ENCODE measurements at regions not wholly inside any gene's neighbourhood (a gene's known extent, or its start where the extent isn't known, plus 50 kb on each side); places are given as distances from the start of the nearest gene placed in this dataset.

GRCh38 chr4:43380093-43380492, 487.6 kb downstream of the GRXCR1 start:
- Histone ChIP-seq H3K79me2 (ENCODE audit: control insufficient read depth, insufficient read depth, low read length) (no peaks in the 10 kb centered on the region), H2AFZ (ENCODE audit: control insufficient read depth, low read depth, low read length) (no peak overlapping the region), H3K9me3 (replicated peaks; ENCODE audit: control insufficient read depth, insufficient read depth, low read length) (no peaks in the 10 kb centered on the region), H4K20me1 (ENCODE audit: control insufficient read depth, insufficient read depth) (no peaks in the 10 kb centered on the region), H3K4me3 (no peak overlapping the region), H3K27me3 (replicated peaks in 1 of 2; ENCODE audit: control insufficient read depth in 2 of 2, insufficient read depth in 2 of 2, low read length in 1 of 2) (no peaks in the 10 kb centered on the region), H3K9ac (ENCODE audit: control insufficient read depth, insufficient read depth, low read length) (no peak overlapping the region), H3K4me2 (ENCODE audit: control insufficient read depth, insufficient read depth) (no peak overlapping the region), H3K27ac (ENCODE audit: control insufficient read depth, insufficient read depth) (no peak overlapping the region), H3K36me3 (ENCODE audit: control insufficient read depth in 2 of 2, insufficient read depth in 2 of 2, low read length in 1 of 2) (no peaks in the 10 kb centered on the region), H3K4me1 (ENCODE audit: control insufficient read depth, insufficient read depth, low read length) (no peaks in the 10 kb centered on the region)
- SMC1A ChIA-PET (ENCODE audit: uncharacterized antibody, unreplicated experiment) = interaction anchor here (1.1 kb wide), 1 partner anchor 20 kb away, joined by 3 read pairs; no protein-coding TSS in a partner anchor
- no TSS peak for BruUV-seq (replicated peaks)
- intact Hi-C loops (cut with micrococcal nuclease; ENCODE audit: unreplicated experiment) = no loop called here
- DNase-seq (ENCODE audit: low read depth, low spot score) (no peak), ATAC-seq (no peak), FAIRE-seq (no peak)
- POLR2A ChIA-PET = no interaction called here
- in situ Hi-C loops (cut with MboI) = no loop called here
- CTCF ChIA-PET = no interaction called here
- RAD21 ChIA-PET (ENCODE audit: unreplicated experiment) = no interaction called here
- 0% methylated on average over 2 of the region's 2 CpGs for WGBS (ENCODE audit: insufficient coverage, insufficient replicate concordance, low lambda C conversion rate, missing lambda C conversion rate)
- TF ChIP-seq TBL1XR1 (IDR thresholded peaks at IDR 0.05; ENCODE audit: low read depth, low read length) (no peak), HDGF (IDR thresholded peaks at IDR 0.05) (no peak), RAD21 (IDR thresholded peaks at IDR 0.05; ENCODE audit: insufficient read depth, low read depth, low read length) (no peak), ETV6 (conservative IDR thresholded peaks at IDR 0.05 in 1 of 2, IDR thresholded peaks at IDR 0.05 in 1 of 2; ENCODE audit: borderline replicate concordance in 1 of 2, low read depth in 1 of 2) (no peak), STAT3 (IDR thresholded peaks at IDR 0.05; ENCODE audit: low read depth, low read length) (no peak), CHD4 (IDR thresholded peaks at IDR 0.05) (no peak), HSF1 (IDR thresholded peaks at IDR 0.05; ENCODE audit: low read depth, low read length) (no peak), CREB1 (IDR thresholded peaks at IDR 0.05; ENCODE audit: low read depth) (no peak), CTCF (IDR thresholded peaks at IDR 0.05 in 2 of 3, conservative IDR thresholded peaks at IDR 0.05 in 1 of 3; ENCODE audit: control insufficient read depth in 2 of 3, extremely low read depth in 1 of 3, insufficient read depth in 1 of 3, low read depth in 3 of 3, low read length in 3 of 3) (no peak), IRF5 (IDR thresholded peaks at IDR 0.05; ENCODE audit: borderline replicate concordance) (no peak), GABPA (IDR thresholded peaks at IDR 0.05; ENCODE audit: low read depth) (no peak), NFXL1 (IDR thresholded peaks at IDR 0.05; ENCODE audit: borderline replicate concordance) (no peak), RBBP5 (conservative IDR thresholded peaks at IDR 0.05) (no peak), ZNF24 (IDR thresholded peaks at IDR 0.05) (no peak)

All from GM12878 (cell line).